NCI-H460 (cell line): ENCODE measurements at regions not wholly inside any gene's neighbourhood (a gene's known extent, or its start where the extent isn't known, plus 50 kb on each side); places are given as distances from the start of the nearest gene placed in this dataset.

Experiments used
- DNase-seq: peaks from one replicate; pipeline ENCODE4 v3.0.0-alpha.2; 2016; ENCODE audit warnings: low read depth; ENCODE audit errors: extremely low read depth

- no peak for DNase-seq
Measured at GRCh38 chr3:194215392-194215791, 79.4 kb downstream of the HES1 start.

DNA sequence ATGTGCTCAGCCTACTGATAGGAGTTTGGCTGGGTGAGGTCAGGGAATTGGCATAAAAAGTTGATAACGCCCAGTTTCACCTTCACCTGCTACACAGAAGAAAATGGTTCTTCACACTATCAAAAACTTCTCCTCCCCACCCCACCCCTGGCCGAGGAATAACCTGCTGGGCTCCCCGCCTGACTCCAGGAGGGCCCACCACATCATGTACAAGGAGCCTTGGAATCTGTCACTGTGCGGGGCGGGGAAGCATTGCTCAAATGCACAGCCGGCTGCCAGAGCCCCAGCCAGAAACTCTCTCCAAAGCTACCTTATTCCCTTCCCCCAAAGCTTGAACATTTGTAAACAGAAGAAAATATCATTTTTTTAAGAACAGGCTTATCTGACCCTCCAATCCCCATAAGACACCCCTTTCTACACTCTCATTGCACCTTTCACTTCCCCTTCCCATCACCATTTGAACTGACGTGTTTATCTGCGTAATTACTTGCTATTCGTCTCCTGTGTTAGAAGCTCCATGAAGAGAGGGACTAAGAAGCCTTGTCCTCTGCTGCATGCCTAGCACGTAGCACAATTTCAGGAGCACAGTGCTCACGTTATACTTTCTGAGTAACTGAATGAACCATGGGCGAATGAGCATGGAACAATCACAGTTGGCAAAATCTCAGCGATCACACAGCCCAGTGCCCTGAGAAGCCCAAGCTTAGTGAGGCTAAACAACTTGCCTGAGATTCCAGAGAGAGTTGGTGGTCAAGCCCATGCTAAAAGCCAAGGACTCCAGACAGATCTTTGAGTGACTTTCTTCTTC, 82.9 kb downstream of the HES1 start:
- no peak for DNase-seq

DNA sequence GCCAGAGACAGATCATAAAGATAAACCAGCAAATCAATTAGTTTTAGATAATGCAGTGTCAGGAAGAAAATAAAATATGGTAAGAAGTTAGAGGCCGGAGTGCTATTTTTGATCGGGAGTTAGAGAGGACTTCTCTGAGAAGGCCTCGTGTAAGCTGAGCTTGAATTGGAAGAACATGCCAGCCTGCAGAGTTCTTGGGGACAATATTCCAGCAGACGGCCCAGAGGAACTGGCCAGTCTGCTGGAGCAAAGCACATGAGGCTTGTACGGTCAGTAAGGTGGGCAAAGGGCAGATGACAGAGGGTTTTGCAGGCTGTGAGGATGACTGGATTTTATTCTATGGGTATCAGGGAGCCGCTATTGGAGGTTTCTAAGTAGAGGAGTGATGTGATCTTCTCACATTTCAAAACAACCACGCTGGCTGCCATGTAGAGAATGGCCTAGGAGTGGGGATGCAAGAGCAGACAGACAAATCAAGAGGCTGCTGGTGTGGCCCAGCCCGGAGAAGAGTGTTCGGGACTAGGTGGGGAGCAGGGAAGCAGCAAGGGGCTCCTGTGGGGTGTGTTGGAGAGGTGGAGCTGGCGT, 84.0 kb downstream of the HES1 start:
- DNase-seq, result no peak

GRCh38 chr3:194220901-194221326, 85.0 kb downstream of the HES1 start:
- no peak for DNase-seq

DNA sequence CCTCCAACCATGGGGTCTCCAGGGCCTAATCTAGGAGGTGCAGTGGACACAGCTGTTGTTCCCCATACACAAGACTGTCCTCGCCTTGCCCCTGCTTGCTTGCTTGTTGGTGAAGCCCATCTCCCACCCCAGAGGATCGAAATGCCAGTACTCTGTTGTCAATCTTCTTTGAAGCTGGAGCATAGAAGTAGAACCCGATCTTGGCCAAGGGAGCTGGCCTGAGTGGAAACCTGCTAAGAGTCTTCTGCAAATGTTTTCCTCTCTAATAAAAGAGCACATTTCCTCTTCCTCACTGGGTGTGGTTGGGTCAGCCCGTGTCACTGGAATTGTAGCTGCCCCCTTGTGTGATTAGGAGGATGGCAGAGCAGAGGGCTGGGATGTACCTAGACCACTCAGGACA, 85.4 kb downstream of the HES1 start:
- no peak for DNase-seq

DNA sequence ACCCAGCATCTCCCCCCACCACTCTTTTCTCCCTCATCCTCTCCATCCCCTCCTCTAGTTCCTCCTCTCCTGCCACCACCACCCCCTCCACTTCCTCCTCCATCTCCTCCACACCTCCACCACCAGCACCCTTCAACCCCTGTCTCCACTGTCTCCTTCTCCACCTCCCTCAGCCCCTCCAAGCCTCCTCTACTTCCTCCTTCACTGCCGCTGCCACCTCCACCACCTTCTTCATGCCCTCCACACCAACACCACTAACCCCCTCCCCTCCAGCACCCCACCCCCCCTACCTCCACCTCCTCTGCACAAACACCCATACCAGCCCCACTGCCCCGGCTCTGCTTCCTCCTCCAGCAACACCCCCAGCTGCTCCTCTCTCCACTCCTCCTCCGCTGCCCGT, 88.0 kb downstream of the HES1 start:
- DNase-seq, result no peak

GRCh38 chr3:194224471-194225417, 88.8 kb downstream of the HES1 start:
- DNase-seq, result no peak

DNA sequence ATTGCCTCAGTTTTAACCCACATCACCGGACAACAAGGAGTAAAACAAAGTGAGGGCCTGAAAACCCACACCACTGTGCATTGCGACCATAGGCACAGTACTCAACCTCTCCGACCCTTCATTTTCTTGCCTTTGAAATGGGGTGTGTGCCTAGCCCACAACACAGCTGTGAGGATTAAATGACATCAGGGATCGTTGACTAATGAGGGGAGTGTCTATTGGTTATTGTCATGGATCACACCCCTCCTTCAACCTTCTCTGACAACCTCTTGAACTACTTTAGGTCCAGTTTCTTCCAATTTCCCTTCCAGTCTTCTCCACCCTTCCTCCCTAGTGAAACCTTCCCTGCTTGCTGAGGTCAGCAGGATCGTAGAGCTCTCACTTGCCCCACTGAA, 89.5 kb downstream of the HES1 start:
- no peak for DNase-seq

DNA sequence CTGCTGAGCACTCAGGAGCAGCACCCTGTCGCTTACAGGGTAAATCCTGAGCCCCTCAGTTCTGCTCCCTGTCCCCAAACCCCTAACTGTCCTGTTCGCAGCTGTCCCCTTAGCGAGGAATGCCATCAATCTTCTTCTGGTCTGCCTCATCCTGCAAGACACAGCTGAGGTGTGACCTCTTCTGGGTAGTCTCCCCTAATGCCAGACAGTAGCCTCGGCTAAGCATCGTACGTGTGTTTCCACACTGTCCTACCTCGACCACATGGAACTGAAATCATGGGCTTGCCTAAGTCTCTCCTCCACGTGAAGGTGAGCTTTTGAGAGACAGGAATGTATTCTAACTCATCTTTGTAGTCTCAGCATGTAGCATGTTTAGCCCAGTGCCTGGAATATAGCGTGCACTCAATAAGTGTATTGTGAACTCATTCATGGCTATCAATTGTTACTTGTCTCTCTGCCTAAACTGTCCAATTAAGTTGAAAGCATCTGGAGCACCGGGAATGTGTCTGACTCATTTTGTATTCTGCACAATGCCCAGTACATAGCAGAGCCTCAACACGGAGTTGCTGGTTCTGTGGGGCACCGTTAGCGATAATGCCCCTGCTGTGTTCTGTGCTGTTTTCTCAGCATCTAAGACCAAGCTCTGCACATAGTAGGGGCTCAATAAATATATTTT, 90.2 kb downstream of the HES1 start:
- DNase-seq, result no peak

- no peak for DNase-seq
Measured at GRCh38 chr3:194231929-194232832, 96.2 kb downstream of the HES1 start.

GRCh38 chr3:194233150-194233549, 97.2 kb downstream of the HES1 start:
- no peak for DNase-seq

DNA sequence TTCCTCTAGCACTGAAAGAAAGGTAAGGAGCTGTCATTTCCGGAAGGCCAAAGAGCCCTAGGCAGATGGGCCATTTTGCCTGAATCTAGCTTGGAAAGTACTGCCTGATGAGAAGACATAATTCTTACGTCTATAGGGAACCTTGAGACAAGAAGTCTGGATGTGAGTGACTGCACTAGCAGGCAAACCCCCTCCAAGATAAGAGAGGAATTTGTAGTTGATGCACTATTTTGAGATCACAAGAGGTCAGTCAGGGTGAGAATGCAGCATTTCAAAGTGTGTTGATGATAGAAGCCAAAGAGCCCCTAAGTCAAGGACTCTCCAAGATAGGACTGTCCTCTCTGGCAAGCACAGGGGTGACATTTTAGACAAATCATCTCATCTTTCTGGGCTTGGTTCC, 99.2 kb downstream of the HES1 start:
- no peak for DNase-seq

DNA sequence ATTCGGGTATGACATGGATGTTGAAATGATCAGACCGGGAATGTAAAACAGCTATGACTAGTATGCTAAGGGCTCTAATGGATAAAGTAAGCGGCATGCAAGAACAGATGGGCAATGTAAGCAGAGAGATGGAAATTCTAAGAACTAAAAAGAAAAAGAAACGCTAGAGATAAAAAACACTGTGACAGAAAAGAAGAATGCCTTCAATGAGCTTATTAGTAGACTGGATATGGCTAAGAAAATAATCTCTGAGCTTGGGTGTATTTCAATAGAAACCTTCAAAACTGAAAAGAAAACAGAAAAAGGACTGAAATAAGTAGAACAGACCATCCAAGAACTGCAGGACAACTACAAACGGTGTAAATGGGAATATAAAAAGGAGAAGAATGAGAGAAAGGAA, 101.2 kb downstream of the HES1 start:
- DNase-seq, result no peak

DNA sequence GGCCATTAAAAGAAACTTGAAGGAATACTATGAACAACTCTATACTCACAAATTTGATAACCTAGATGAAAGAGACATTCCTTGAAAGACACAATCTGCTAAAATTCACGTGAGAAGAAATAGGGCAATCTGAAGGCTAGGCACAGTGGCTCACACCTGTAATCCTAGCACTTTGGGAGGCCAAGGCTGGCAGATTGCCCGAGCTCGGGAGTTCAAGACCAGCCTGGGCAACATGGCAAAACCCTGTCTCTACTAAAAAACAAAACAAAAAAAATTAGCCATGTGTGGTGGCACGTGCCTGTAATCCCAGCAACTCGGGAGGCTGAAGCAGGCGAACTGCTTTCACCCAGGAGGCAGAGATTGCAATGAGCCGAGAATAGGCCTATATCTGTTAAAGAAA, 104.8 kb downstream of the HES1 start:
- no peak for DNase-seq

DNA sequence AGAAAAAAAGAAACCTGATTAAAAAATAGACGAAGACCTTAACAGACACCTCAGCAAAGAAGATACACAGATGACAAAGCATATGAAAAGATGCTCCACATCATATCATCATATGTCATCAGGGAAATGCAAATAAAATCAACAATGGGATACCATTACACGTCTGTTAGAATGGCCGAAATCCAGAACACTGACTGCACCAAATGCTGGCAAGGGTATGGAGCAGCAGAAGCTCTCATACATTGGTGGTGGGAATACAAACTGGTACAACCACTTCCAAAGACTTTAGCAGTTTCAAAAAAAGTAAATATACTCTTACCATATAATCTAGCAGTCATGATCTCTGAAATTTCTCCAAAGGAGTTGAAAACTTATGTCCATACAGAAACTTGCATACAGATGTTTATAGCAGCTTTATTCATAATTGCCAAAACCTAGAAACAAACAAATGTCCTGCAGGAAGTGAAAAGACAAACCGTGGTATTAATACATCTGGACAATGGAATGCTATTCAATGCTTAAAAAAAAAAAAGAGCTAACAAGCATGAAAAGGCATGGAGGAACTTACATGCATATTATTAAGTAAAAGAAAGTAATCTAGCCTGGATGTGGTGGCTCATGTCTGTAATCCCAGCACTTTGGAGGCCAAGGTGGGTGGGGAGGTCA, 107.4 kb downstream of the HES1 start:
- DNase-seq, result no peak

DNA sequence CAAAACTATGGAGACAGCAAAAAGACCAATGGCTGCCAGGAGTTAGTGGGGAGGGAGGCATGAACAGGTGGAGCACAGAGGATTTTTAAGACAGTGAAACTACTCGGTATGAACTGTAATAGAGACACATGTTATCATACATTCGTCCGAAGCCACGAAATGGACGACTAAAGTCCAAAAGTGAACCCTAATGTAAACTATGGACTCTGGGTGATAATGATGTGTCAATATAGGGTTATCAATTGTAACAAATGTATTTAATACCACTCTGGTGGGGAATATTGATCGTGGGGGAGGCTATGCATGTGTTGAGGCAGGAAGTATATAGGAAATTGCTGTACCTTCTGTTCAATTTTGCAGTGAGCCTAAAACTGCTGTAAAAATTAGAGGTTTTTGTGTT, 107.0 kb downstream of the CPN2 start:
- no peak for DNase-seq

- DNase-seq, result no peak
Measured at GRCh38 chr3:194245474-194245873, 105.7 kb downstream of the CPN2 start.

- no peak for DNase-seq
Measured at GRCh38 chr3:194245975-194246561, 105.1 kb downstream of the CPN2 start.
